ENCODE measurements at regions not wholly inside any gene's neighbourhood (a gene's known extent, or its start where the extent isn't known, plus 50 kb on each side); places are given as distances from the start of the nearest gene placed in this dataset.
"Not testable (repeated sequence)": the region's sequence is repeated elsewhere in the genome, so short reads cannot be mapped to it uniquely, and the experiment has no call there.

DNA sequence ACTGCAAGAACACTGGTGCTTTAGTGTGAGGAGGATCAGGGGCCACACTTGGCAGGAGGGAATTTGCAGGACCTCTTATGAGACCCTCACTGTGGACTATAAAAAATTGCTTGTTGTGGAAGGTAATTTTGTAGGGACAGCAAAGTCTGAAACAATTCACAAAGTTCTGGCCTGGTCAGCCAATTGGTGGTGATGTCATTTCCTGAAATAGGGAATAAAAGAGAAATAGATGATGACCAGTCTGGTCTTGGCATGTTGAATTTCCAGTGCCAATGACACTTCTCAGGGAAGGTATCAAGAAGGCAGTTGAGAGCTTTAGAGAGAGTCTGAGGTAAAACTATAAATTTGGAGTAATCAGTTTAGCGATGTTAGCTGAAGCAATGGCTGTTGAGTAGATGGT is 129.3 kb upstream of the LMNTD1 start:
- peaks cover 0 to 5% (median 0%) of the 10 kb centered on the region in 11 donors for H3K9me3 ChIP-seq
- no peaks in the 10 kb centered on the region for H3K36me3 ChIP-seq
- no peaks in the 10 kb centered on the region for H3K27me3 ChIP-seq
- 95 to 98% methylated on average over 1 of the region's 1 CpG for WGBS, 2 donors
- no peaks in the 10 kb centered on the region for H3K4me1 ChIP-seq
- no peak overlapping the region for H3K27ac ChIP-seq
- no peak for ATAC-seq
- intact Hi-C loops (cut with DNase I), result no loop called here
- DNase-seq, result no peak
- TF ChIP-seq, protein P1, sequence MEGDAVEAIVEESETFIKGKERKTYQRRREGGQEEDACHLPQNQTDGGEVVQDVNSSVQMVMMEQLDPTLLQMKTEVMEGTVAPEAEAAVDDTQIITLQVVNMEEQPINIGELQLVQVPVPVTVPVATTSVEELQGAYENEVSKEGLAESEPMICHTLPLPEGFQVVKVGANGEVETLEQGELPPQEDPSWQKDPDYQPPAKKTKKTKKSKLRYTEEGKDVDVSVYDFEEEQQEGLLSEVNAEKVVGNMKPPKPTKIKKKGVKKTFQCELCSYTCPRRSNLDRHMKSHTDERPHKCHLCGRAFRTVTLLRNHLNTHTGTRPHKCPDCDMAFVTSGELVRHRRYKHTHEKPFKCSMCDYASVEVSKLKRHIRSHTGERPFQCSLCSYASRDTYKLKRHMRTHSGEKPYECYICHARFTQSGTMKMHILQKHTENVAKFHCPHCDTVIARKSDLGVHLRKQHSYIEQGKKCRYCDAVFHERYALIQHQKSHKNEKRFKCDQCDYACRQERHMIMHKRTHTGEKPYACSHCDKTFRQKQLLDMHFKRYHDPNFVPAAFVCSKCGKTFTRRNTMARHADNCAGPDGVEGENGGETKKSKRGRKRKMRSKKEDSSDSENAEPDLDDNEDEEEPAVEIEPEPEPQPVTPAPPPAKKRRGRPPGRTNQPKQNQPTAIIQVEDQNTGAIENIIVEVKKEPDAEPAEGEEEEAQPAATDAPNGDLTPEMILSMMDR (IDR thresholded peaks at IDR 0.05), result no peak
- H3K4me3 ChIP-seq, result no peak overlapping the region

DNA sequence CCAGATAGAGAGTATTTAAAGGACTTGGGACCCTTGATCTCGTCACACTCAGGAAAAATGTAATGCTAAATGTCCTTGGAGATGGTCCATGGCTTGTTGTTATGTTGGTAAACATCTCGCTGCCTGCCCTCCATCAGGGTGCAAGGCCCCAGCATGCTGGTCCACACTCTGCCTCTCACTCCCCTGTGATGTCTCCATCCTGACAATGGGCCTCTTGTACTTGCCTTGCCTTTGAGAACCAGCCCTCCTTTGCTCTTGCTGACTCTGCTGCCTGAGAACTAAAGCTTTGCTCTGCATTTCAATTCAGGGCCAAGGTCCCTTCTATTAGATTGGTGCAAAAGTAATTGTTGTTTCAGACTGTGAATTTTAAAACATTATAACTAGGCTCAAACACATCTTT is 131.0 kb upstream of the LMNTD1 start:
- intact Hi-C loops (cut with DNase I), result no loop called here
- WGBS, 2 donors, result 71 to 73% methylated on average over 2 of the region's 2 CpGs
- ATAC-seq (no peak), DNase-seq (no peak)
- TF ChIP-seq, protein P1 (IDR thresholded peaks at IDR 0.05), result no peak
- Histone ChIP-seq H3K36me3 (no peaks in the 10 kb centered on the region), H3K4me1 (no peaks in the 10 kb centered on the region), H3K9me3 (peaks cover 0 to 5% (median 0%) of the 10 kb centered on the region in 11 donors), H3K27me3 (no peaks in the 10 kb centered on the region), H3K4me3 (no peak overlapping the region), H3K27ac (no peak overlapping the region)

DNA sequence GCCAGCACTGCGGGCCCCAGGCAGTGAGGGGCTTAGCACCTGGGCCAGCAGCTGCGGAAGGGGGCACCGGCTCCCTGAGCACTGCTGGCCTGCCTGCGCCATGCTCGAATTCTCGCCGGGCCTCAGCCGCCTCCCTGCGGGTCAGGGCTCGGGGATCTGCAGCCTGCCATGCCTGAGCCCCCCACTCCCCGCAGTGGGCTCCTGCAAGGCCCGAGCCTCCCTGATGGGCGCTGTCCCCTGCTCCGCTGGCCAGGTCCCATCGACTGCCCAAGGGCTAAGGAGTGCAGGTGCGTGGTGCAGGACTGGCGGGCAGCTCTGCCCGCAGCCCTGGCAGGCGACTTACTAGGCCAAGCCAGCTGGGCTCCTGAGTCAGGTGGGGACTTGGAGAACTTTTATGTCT is 133.3 kb upstream of the LMNTD1 start:
- TF ChIP-seq, protein P1 (IDR thresholded peaks at IDR 0.05), result no peak

DNA sequence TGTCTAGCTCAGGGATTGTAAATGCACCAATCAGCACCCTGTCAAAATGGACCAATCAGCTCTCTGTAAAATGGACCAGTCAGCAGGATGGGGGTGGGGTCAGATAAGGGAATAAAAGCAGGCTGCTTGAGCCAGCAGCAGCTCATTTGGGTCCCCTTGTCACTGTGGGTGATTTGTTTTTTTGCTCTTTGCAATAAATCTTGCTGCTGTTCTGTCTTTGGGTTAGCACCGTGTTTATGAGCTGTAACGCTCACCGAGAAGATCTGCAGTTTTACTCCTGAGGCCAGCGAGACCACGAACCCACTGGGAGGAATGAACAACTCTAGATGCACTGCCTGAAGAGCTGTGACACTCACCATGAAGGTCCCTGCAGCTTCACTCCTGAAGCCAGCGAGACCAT is 134.1 kb upstream of the LMNTD1 start:
- DNase-seq, result no peak
- Histone ChIP-seq H3K9me3 (peaks cover 0 to 5% (median 0%) of the 10 kb centered on the region in 11 donors), H3K27me3 (no peaks in the 10 kb centered on the region), H3K4me1 (peaks cover 0 to 5% (median 0%) of the 10 kb centered on the region in 9 donors), H3K27ac (no peak overlapping the region), H3K36me3 (no peaks in the 10 kb centered on the region), H3K4me3 (no peak overlapping the region)
- WGBS, 2 donors, result 92 to 98% methylated on average over 6 of the region's 6 CpGs
- intact Hi-C loops (cut with DNase I), result no loop called here
- ATAC-seq, result no peak
- TF ChIP-seq, protein P1 (IDR thresholded peaks at IDR 0.05), result no peak

More for the DNA sequence above, 133.3 kb upstream of the LMNTD1 start:
- intact Hi-C loops (cut with DNase I), result no loop called here
- no peaks in the 10 kb centered on the region for H3K27me3 ChIP-seq
- H3K4me3 ChIP-seq, result no peak overlapping the region
- no peaks in the 10 kb centered on the region for H3K36me3 ChIP-seq
- H3K4me1 ChIP-seq, result peaks cover 0 to 4% (median 0%) of the 10 kb centered on the region in 9 donors
- DNase-seq (no peak), ATAC-seq (no peak)
- no peak overlapping the region for H3K27ac ChIP-seq
- H3K9me3 ChIP-seq, result peaks cover 0 to 5% (median 0%) of the 10 kb centered on the region in 11 donors
- WGBS, 2 donors, result 96 to 97% methylated on average over 19 of the region's 19 CpGs

DNA sequence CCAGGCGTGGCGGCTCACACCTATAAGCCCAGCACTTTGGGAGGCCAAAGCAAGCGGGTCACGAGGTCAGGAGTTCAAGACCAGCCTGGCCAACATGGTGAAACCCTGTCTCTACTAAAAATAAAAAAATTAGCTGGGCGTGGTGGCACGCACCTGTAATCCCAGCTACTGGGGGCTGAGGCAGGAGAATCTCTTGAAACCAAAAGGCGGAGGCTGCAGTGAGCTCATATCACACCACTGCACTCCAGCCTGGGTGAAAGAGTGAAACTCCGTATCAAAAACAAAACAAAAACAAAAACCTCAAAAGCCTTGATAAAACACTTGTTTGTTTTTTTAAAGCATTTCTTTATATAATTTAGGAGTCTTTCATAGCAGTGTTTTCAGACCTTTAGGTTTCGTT is 135.8 kb upstream of the LMNTD1 start:
- not testable (repeated sequence) for ATAC-seq
- 89 to 94% methylated on average over 9 of the region's 9 CpGs for WGBS, 2 donors

More for the DNA sequence above, 135.8 kb upstream of the LMNTD1 start:
- H3K4me1 ChIP-seq; H3K27ac ChIP-seq; H3K27me3 ChIP-seq; H3K9me3 ChIP-seq; H3K4me3 ChIP-seq; H3K36me3 ChIP-seq; DNase-seq; intact Hi-C loops (cut with DNase I): not testable (repeated sequence)
